AG09319 (cell line): ENCODE measurements at regions not wholly inside any gene's neighbourhood (a gene's known extent, or its start where the extent isn't known, plus 50 kb on each side); places are given as distances from the start of the nearest gene placed in this dataset.

Experiments
- DNase-seq: peaks from one replicate; pipeline ENCODE4 v3.0.0-alpha.2; 2010; ENCODE audit warnings: low read depth; ENCODE audit errors: extremely low read depth
- CTCF ChIP-seq: IDR thresholded peaks from 2 replicates; pipeline ENCODE4 v1.5.1; 2011; ENCODE audit warnings: low read depth, mild to moderate bottlenecking, inconsistent platforms, low read length, moderate library complexity

GRCh38 chr3:72574144-72574543 is 274.1 kb downstream of the SHQ1 start:
- no peak for DNase-seq
- TF ChIP-seq CTCF = no peak

- DNase-seq = no peak
- no peak for TF ChIP-seq CTCF
Observed at GRCh38 chr3:72573051-72573450, 275.2 kb downstream of the SHQ1 start.

- no peak for TF ChIP-seq CTCF
- DNase-seq = no peak
Observed at GRCh38 chr3:72572489-72573007, 275.7 kb downstream of the SHQ1 start.

- DNase-seq = no peak
- no peak for TF ChIP-seq CTCF
Observed at GRCh38 chr3:72571638-72572114, 276.6 kb downstream of the SHQ1 start.

- no peak for DNase-seq
- no peak for TF ChIP-seq CTCF
Observed at GRCh38 chr3:72571052-72571451, 277.2 kb downstream of the SHQ1 start.

- TF ChIP-seq CTCF = no peak
- no peak for DNase-seq
Observed at GRCh38 chr3:72569754-72570440, 278.3 kb downstream of the SHQ1 start.

- no peak for TF ChIP-seq CTCF
- no peak for DNase-seq
Observed at GRCh38 chr3:72568083-72568482, 280.2 kb downstream of the SHQ1 start.
